GM12878 (cell line): ENCODE measurements at regions not wholly inside any gene's neighbourhood (a gene's known extent, or its start where the extent isn't known, plus 50 kb on each side); places are given as distances from the start of the nearest gene placed in this dataset.

Experiments
- ATAC-seq: fragments of 200-7000 bp; cut with Tn5 transposase; 3 replicates; pipeline ENCODE4 v1.9.1; 2020; ENCODE audit warnings: mild to moderate bottlenecking, moderate library complexity
- BruUV-seq: library from RNA; stranded (reverse); fragments of 400-500 nt; replicated peaks from 2 replicates; lab custom pipeline; 2021; lab: Mats Ljungman, UMichigan
- CTCF ChIA-PET: fragments of 300-600 bp; sonication (Branson Sonifier 250); formaldehyde crosslinking; extraction: SDS; loops from one replicate; lab custom pipeline; 2021; ENCODE audit warnings: inconsistent platforms; lab: Yijun Ruan, JAX
- POLR2A ChIA-PET: fragments of 350-600 bp; formaldehyde crosslinking; extraction: SDS; loops from one replicate; lab custom pipeline; 2021; ENCODE audit warnings: inconsistent platforms; lab: Charles Lee
- RAD21 ChIA-PET: fragments of 300-600 bp; sonication (Branson Sonifier 250); formaldehyde crosslinking; loops from one replicate; lab custom pipeline; 2023; ENCODE audit warnings: antibody characterized with exemption; ENCODE audit not compliant: unreplicated experiment; lab: Charles Lee
- SMC1A ChIA-PET: fragments of 300-600 bp; sonication (Branson Sonifier 250); formaldehyde crosslinking; loops from one replicate; lab custom pipeline; 2023; ENCODE audit not compliant: unreplicated experiment, uncharacterized antibody; lab: Charles Lee
- DNase-seq: peaks from one replicate; pipeline ENCODE4 v3.0.0-alpha.2; 2011; ENCODE audit warnings: low read depth, low spot score
- FAIRE-seq: peaks from 3 replicates; lab custom pipeline; 2011; peaks lifted over from hg19 to GRCh38; lab: Jason Lieb, UNC
- H2AFZ ChIP-seq: 2 replicates; pipeline ENCODE4 v1.6.0; 2011; ENCODE audit warnings: low read depth, low read length, control low read depth; ENCODE audit not compliant: control insufficient read depth
- H3K27ac ChIP-seq: 2 replicates; pipeline ENCODE4 v1.5.1; 2011; ENCODE audit warnings: control low read depth; ENCODE audit not compliant: control insufficient read depth, insufficient read depth
- H3K27me3 ChIP-seq, 2 experiments: replicated peaks in 1 of 2; 2 replicates each; pipeline versions ENCODE4 v1.6.0 to v1.6.1; 2011; ENCODE audit warnings: low read length in 1 of 2; ENCODE audit not compliant: control insufficient read depth in 2 of 2, insufficient read depth in 2 of 2
- H3K36me3 ChIP-seq, 2 experiments: 2 replicates each; pipeline ENCODE4 v1.5.1; 2011; ENCODE audit warnings: low read length in 1 of 2; ENCODE audit not compliant: control insufficient read depth in 2 of 2, insufficient read depth in 2 of 2
- H3K4me1 ChIP-seq: 2 replicates; pipeline ENCODE4 v1.6.1; 2011; ENCODE audit warnings: mild to moderate bottlenecking, low read length, moderate library complexity, mixed read lengths; ENCODE audit not compliant: control insufficient read depth, insufficient read depth
- H3K4me2 ChIP-seq: 2 replicates; pipeline ENCODE4 v1.6.0; 2011; ENCODE audit warnings: control low read depth; ENCODE audit not compliant: control insufficient read depth, insufficient read depth
- H3K4me3 ChIP-seq: fragments of 200-600 bp; sonication (generic); 2 replicates; pipeline ENCODE4 v1.5.1; 2016
- H3K79me2 ChIP-seq: 2 replicates; pipeline ENCODE4 v1.6.0; 2011; ENCODE audit warnings: low read length; ENCODE audit not compliant: control insufficient read depth, insufficient read depth
- H3K9ac ChIP-seq: 2 replicates; pipeline ENCODE4 v1.8.0; 2011; ENCODE audit warnings: low read length, control low read depth, mixed read lengths; ENCODE audit not compliant: control insufficient read depth, insufficient read depth
- H3K9me3 ChIP-seq: replicated peaks from 3 replicates; pipeline ENCODE4 v1.5.1; 2011; ENCODE audit warnings: mild to moderate bottlenecking, low read length; ENCODE audit not compliant: control insufficient read depth, insufficient read depth
- H4K20me1 ChIP-seq: 2 replicates; pipeline ENCODE4 v1.6.0; 2011; ENCODE audit not compliant: control insufficient read depth, insufficient read depth
- BCLAF1 ChIP-seq: fragments of 450-650 bp; IDR thresholded peaks from 2 replicates; pipeline ENCODE4 v1.6.1; 2017; ENCODE audit warnings: antibody characterized with exemption, mild to moderate bottlenecking, moderate library complexity
- E2F8 ChIP-seq: fragments of 450-650 bp; IDR thresholded peaks from 2 replicates; pipeline ENCODE4 v1.6.1; 2018; ENCODE audit warnings: mild to moderate bottlenecking, low read depth, moderate library complexity; ENCODE audit not compliant: partially characterized antibody
- KAT2A ChIP-seq: conservative IDR thresholded peaks from 2 replicates; pipeline ENCODE4 v1.6.1; 2011; ENCODE audit warnings: low read depth, low read length; ENCODE audit not compliant: control insufficient read depth
- MXI1 ChIP-seq: fragments of 150-350 bp; IDR thresholded peaks from 2 replicates; pipeline ENCODE4 v1.6.1; 2011; ENCODE audit warnings: low read depth, mild to moderate bottlenecking, inconsistent platforms, low read length, improper control_type of control experiment
- PKNOX1 ChIP-seq: fragments of 450-650 bp; IDR thresholded peaks from 2 replicates; pipeline ENCODE4 v1.6.1; 2016; ENCODE audit warnings: mild to moderate bottlenecking
- RCOR1 ChIP-seq: conservative IDR thresholded peaks from 2 replicates; pipeline ENCODE4 v1.6.1; 2012; ENCODE audit warnings: low read depth, low read length, improper control_type of control experiment
- ZBTB4 ChIP-seq: fragments of 450-650 bp; formaldehyde crosslinking; IDR thresholded peaks from 2 replicates; pipeline ENCODE4 v1.4.0; 2022; ENCODE audit warnings: mild to moderate bottlenecking, moderate library complexity
- ZNF687 ChIP-seq: fragments of 450-650 bp; IDR thresholded peaks from 2 replicates; pipeline ENCODE4 v1.6.1; 2017; ENCODE audit warnings: mild to moderate bottlenecking, moderate library complexity
- WGBS: methylation state at CpG from one replicate; pipeline ENCODE4 v1.1.6; 2016; ENCODE audit warnings: low lambda C conversion rate; ENCODE audit not compliant: insufficient replicate concordance, insufficient coverage; ENCODE audit errors: missing lambda C conversion rate; 5-methylcytosine and 5-hydroxymethylcytosine counted together
- in situ Hi-C: fragments of 300-500 bp; cut with MboI; formaldehyde crosslinking; loops from 9 replicates; pipeline ENCODE4 v1.14.3; 2018; ENCODE audit warnings: mixed read lengths
- intact Hi-C: fragments of 100-400 bp; cut with micrococcal nuclease; formaldehyde crosslinking; loops from one replicate; pipeline ENCODE4 v1.14.2; 2022; ENCODE audit not compliant: unreplicated experiment

- CTCF ChIA-PET = no interaction called here
- H3K9me3 ChIP-seq = no peaks in the 10 kb centered on the region
- no peaks in the 10 kb centered on the region for H4K20me1 ChIP-seq
- intact Hi-C loops = no loop called here
- H3K4me1 ChIP-seq = no peaks in the 10 kb centered on the region
- SMC1A ChIA-PET = no interaction called here
- in situ Hi-C loops = no loop called here
- no peaks in the 10 kb centered on the region for H3K79me2 ChIP-seq
- BruUV-seq = no TSS peak
- WGBS = 5% methylated on average over 1 of the region's 1 CpG
- H3K27me3 ChIP-seq = no peaks in the 10 kb centered on the region
- no peak overlapping the region for H3K9ac ChIP-seq
- no peak overlapping the region for H3K4me3 ChIP-seq
- H3K4me2 ChIP-seq = no peak overlapping the region
- H3K36me3 ChIP-seq = no peaks in the 10 kb centered on the region
- H2AFZ ChIP-seq = no peak overlapping the region
- POLR2A ChIA-PET = no interaction called here
- no peak for FAIRE-seq
- H3K27ac ChIP-seq = no peak overlapping the region
- RAD21 ChIA-PET = no interaction called here
- no peak for DNase-seq
- no peak for ATAC-seq
- TF ChIP-seq ZBTB4 (CRISPR knock-in tag) = no peak
- no peak for TF ChIP-seq KAT2A
- TF ChIP-seq PKNOX1 = no peak
- no peak for TF ChIP-seq E2F8
- TF ChIP-seq BCLAF1 = no peak
- no peak for TF ChIP-seq RCOR1
- no peak for TF ChIP-seq ZNF687
- no peak for TF ChIP-seq MXI1
Measured at GRCh38 chr20:8953300-8953699, 115.6 kb upstream of the PLCB4 start.
